CD4-positive, alpha-beta T cell treated with Interleukin-4 for 1 hour (primary cell): ENCODE measurements at regions not wholly inside any gene's neighbourhood (a gene's known extent, or its start where the extent isn't known, plus 50 kb on each side); places are given as distances from the start of the nearest gene placed in this dataset.
"Not testable (repeated sequence)": the region's sequence is repeated elsewhere in the genome, so short reads cannot be mapped to it uniquely, and the experiment has no call there.

Experiments
- DNase-seq, 2 donors: peaks; one replicate each; pipeline ENCODE4 v3.0.0-alpha.2; 2020 to 2022

- no peak for DNase-seq
Measured at GRCh38 chr3:110413807-110414748, 657.5 kb upstream of the NECTIN3 start.

- no peak for DNase-seq
Measured at GRCh38 chr3:110414855-110415254, 656.8 kb upstream of the NECTIN3 start.

GRCh38 chr3:110419096-110419495 lies 652.5 kb upstream of the NECTIN3 start:
- DNase-seq: no peak

- DNase-seq: no peak
Measured at GRCh38 chr3:110419601-110420000, 652.0 kb upstream of the NECTIN3 start.

- no peak for DNase-seq
Measured at GRCh38 chr3:110420158-110420641, 651.4 kb upstream of the NECTIN3 start.

- no peak for DNase-seq
Measured at GRCh38 chr3:110423276-110423675, 648.3 kb upstream of the NECTIN3 start.

GRCh38 chr3:110430146-110430545 lies 641.5 kb upstream of the NECTIN3 start:
- no peak for DNase-seq

GRCh38 chr3:110436209-110436608 lies 635.4 kb upstream of the NECTIN3 start:
- DNase-seq: no peak

- not testable (repeated sequence) for DNase-seq
Measured at GRCh38 chr3:110440066-110440653, 631.5 kb upstream of the NECTIN3 start.

- no peak for DNase-seq
Measured at GRCh38 chr3:110454066-110454465, 617.5 kb upstream of the NECTIN3 start.

- no peak for DNase-seq
Measured at GRCh38 chr3:110456001-110456400, 615.6 kb upstream of the NECTIN3 start.

GRCh38 chr3:110456438-110457138 lies 615.0 kb upstream of the NECTIN3 start:
- DNase-seq: no peak

GRCh38 chr3:110457508-110457907 lies 614.1 kb upstream of the NECTIN3 start:
- DNase-seq: no peak

GRCh38 chr3:110459021-110459420 lies 612.6 kb upstream of the NECTIN3 start:
- no peak for DNase-seq

GRCh38 chr3:110470310-110470709 lies 601.3 kb upstream of the NECTIN3 start:
- DNase-seq: no peak

- no peak for DNase-seq
Measured at GRCh38 chr3:110473405-110473804, 598.2 kb upstream of the NECTIN3 start.

- DNase-seq: no peak
Measured at GRCh38 chr3:110474397-110474796, 597.2 kb upstream of the NECTIN3 start.

- no peak for DNase-seq
Measured at GRCh38 chr3:110478377-110479054, 593.1 kb upstream of the NECTIN3 start.

GRCh38 chr3:110479731-110480130 lies 591.9 kb upstream of the NECTIN3 start:
- no peak for DNase-seq

GRCh38 chr3:110485389-110485788 lies 586.2 kb upstream of the NECTIN3 start:
- no peak for DNase-seq

GRCh38 chr3:110487840-110488239 lies 583.8 kb upstream of the NECTIN3 start:
- no peak for DNase-seq

- no peak for DNase-seq
Measured at GRCh38 chr3:110491413-110491812, 580.2 kb upstream of the NECTIN3 start.

- no peak for DNase-seq
Measured at GRCh38 chr3:110492876-110493275, 578.7 kb upstream of the NECTIN3 start.
